ENCODE measurements at regions not wholly inside any gene's neighbourhood (a gene's known extent, or its start where the extent isn't known, plus 50 kb on each side); places are given as distances from the start of the nearest gene placed in this dataset.

DNA sequence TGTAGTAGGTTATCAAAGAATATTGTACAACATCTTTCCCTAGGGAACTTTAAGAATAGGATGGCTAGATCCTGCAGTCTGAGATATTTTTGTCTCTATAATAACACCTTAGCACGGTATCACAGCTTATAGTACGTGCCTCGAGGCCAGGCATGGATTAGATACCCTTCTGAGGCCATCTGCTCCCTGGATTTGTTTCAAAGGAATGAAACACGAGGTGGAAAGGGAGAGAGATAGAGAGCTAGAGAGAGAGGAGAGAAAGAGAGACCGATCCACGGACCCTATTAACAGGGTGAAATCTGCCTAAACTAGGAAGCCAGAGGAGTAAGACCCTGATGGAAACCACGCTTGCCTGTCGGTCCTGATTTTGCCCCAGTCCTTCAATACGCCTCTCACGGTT lies 92.5 kb downstream of the CD83 start:
- Histone ChIP-seq H3K27me3 (no peaks in the 10 kb centered on the region), H3K9me3 (no peaks in the 10 kb centered on the region), H3K4me1 (peaks cover 0 to 22% (median 17%) of the 10 kb centered on the region in 9 donors), H3K4me3 (peak overlapping the region in 7 of 10 donors; percentile 60 to 95 (median 80)), H3K36me3 (no peaks in the 10 kb centered on the region), H3K27ac (peak overlapping the region in 7 of 10 donors; percentile 76 to 94 (median 88))
- ATAC-seq (no peak), DNase-seq (no peak)
- intact Hi-C loops (cut with DNase I) = loop anchor here in 9 of 10 donors (2.0 to 10.0 kb wide), 23 partner anchors 155 to 1415 kb away; partner anchors contain the start of gene JARID2 (in 4 of the 9)
- TF ChIP-seq, protein P1, sequence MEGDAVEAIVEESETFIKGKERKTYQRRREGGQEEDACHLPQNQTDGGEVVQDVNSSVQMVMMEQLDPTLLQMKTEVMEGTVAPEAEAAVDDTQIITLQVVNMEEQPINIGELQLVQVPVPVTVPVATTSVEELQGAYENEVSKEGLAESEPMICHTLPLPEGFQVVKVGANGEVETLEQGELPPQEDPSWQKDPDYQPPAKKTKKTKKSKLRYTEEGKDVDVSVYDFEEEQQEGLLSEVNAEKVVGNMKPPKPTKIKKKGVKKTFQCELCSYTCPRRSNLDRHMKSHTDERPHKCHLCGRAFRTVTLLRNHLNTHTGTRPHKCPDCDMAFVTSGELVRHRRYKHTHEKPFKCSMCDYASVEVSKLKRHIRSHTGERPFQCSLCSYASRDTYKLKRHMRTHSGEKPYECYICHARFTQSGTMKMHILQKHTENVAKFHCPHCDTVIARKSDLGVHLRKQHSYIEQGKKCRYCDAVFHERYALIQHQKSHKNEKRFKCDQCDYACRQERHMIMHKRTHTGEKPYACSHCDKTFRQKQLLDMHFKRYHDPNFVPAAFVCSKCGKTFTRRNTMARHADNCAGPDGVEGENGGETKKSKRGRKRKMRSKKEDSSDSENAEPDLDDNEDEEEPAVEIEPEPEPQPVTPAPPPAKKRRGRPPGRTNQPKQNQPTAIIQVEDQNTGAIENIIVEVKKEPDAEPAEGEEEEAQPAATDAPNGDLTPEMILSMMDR (IDR thresholded peaks at IDR 0.05) = no peak
- 58 to 67% methylated on average over 10 of the region's 10 CpGs for WGBS, 2 donors

- H3K36me3 ChIP-seq = no peaks in the 10 kb centered on the region
- WGBS, 2 donors = 0 to 1% methylated on average over 100 of the region's 100 CpGs
- peak overlapping the region; percentile 47 to 95 (median 70) for H3K4me3 ChIP-seq
- H3K27ac ChIP-seq = peak overlapping the region; percentile 32 to 94 (median 88)
- peaks cover 0 to 22% (median 17%) of the 10 kb centered on the region in 9 donors for H3K4me1 ChIP-seq
- no peaks in the 10 kb centered on the region for H3K9me3 ChIP-seq
- intact Hi-C loops (cut with DNase I) = loop anchor here in 9 of 10 donors (1.0 to 10.0 kb wide), 24 partner anchors 154 to 1414 kb away; partner anchors contain the start of gene JARID2 (in 4 of the 9)
- ATAC-seq (peak; percentile 93 to 98 (median 96)), DNase-seq (peak; percentile 95)
- H3K27me3 ChIP-seq = no peaks in the 10 kb centered on the region
- TF ChIP-seq, protein P1 (IDR thresholded peaks at IDR 0.05) = peak; percentile 54 to 95 (median 65)
These were observed 93.3 kb downstream of the CD83 start for GRCh38 chr6:14210663-14211561.

DNA sequence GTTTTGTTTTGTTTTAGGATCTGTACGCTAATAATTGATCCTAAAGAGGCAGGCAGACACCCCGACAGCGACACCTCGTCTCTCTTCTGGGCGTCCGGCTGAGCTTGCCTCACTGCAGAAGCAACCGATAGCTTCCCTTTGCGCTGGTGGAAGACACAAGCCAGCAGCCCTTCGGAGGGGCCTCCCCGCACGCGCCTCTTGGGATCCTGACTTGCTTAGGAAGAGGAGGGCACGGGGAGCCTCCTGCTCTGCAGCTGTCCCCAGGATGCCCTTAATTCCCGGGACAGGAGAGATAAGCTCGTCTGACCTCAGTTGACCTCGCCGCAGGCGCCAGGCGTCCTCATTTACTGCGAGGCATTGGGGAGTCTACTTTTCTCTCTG lies 94.0 kb downstream of the CD83 start:
- H3K9me3 ChIP-seq = no peaks in the 10 kb centered on the region
- H3K27ac ChIP-seq = peak overlapping the region; percentile 32 to 93 (median 87)
- ATAC-seq (peak; percentile 26 to 71 (median 56)), DNase-seq (peak; percentile 62 to 71)
- H3K36me3 ChIP-seq = no peaks in the 10 kb centered on the region
- peaks cover 0 to 22% (median 17%) of the 10 kb centered on the region in 9 donors for H3K4me1 ChIP-seq
- H3K27me3 ChIP-seq = no peaks in the 10 kb centered on the region
- TF ChIP-seq, protein P1 (IDR thresholded peaks at IDR 0.05) = peak in 1 of 9 donors; percentile 6
- 2 to 4% methylated on average over 20 of the region's 20 CpGs for WGBS, 2 donors
- H3K4me3 ChIP-seq = peak overlapping the region; percentile 29 to 95 (median 70)
- intact Hi-C loops (cut with DNase I) = loop anchor here in 9 of 10 donors (1.0 to 10.0 kb wide), 24 partner anchors 153 to 1413 kb away; partner anchors contain the start of gene JARID2 (in 4 of the 9)

- no peak for DNase-seq
- Histone ChIP-seq H3K4me3 (peak overlapping the region in 8 of 10 donors; percentile 41 to 95 (median 76)), H3K27ac (peak overlapping the region in 8 of 10 donors; percentile 32 to 93 (median 88)), H3K4me1 (peaks cover 0 to 22% (median 17%) of the 10 kb centered on the region in 9 donors), H3K36me3 (no peaks in the 10 kb centered on the region), H3K9me3 (no peaks in the 10 kb centered on the region), H3K27me3 (no peaks in the 10 kb centered on the region)
- 44 to 49% methylated on average over 8 of the region's 8 CpGs for WGBS, 2 donors
- TF ChIP-seq, protein P1 (IDR thresholded peaks at IDR 0.05) = no peak
- no peak for ATAC-seq
- intact Hi-C loops (cut with DNase I) = loop anchor here in 9 of 10 donors (5.0 to 10.0 kb wide), 22 partner anchors 153 to 1413 kb away; partner anchors contain the start of gene JARID2 (in 4 of the 9)
These were observed 94.4 kb downstream of the CD83 start for GRCh38 chr6:14212020-14212419.
